Cardiac muscle cell (in vitro differentiated cells and primary cell): ENCODE measurements at regions not wholly inside any gene's neighbourhood (a gene's known extent, or its start where the extent isn't known, plus 50 kb on each side); places are given as distances from the start of the nearest gene placed in this dataset.

Experiments
- DNase-seq, 2 donors: peaks; one replicate each; pipeline versions ENCODE4 v3.0.0 to v3.0.0-alpha.2; 2010 to 2017; ENCODE audit warnings: low read depth in 1 of 2, low spot score in 1 of 2
- H3K27ac ChIP-seq: fragments of 200-600 bp; sonication (generic); 2 replicates; pipeline ENCODE4 v1.5.1; 2016
- H3K27me3 ChIP-seq: fragments of 200-600 bp; sonication (generic); 2 replicates; pipeline ENCODE4 v1.6.0; 2016; ENCODE audit warnings: control low read depth
- H3K36me3 ChIP-seq: fragments of 200-600 bp; sonication (generic); 2 replicates; pipeline ENCODE4 v1.5.1; 2016; ENCODE audit warnings: control low read depth
- H3K4me1 ChIP-seq: fragments of 200-600 bp; sonication (generic); 2 replicates; pipeline ENCODE4 v1.8.1; 2017; ENCODE audit warnings: low read depth, mild to moderate bottlenecking, mixed run types
- H3K4me3 ChIP-seq: fragments of 200-600 bp; sonication (generic); 2 replicates; pipeline ENCODE4 v1.5.1; 2016; ENCODE audit warnings: mild to moderate bottlenecking
- H3K9me3 ChIP-seq: fragments of 200-600 bp; sonication (generic); 2 replicates; pipeline ENCODE4 v1.5.1; 2017; ENCODE audit warnings: low read depth, mild to moderate bottlenecking, control low read depth
- CTCF ChIP-seq: IDR thresholded peaks from 2 replicates; pipeline ENCODE4 v1.5.1; 2012; ENCODE audit warnings: low read depth, mild to moderate bottlenecking, low read length

- DNase-seq: no peak
- TF ChIP-seq CTCF: no peak
- Histone ChIP-seq H3K4me1 (peaks cover 13% of the 10 kb centered on the region), H3K36me3 (no peaks in the 10 kb centered on the region), H3K9me3 (no peaks in the 10 kb centered on the region), H3K4me3 (no peak overlapping the region), H3K27ac (no peak overlapping the region), H3K27me3 (no peaks in the 10 kb centered on the region)
Observed at GRCh38 chr5:123787136-123787535, 275.2 kb downstream of the CSNK1G3 start.

GRCh38 chr5:123786411-123786810 lies 274.4 kb downstream of the CSNK1G3 start:
- no peak for DNase-seq
- no peak for TF ChIP-seq CTCF

GRCh38 chr5:123785162-123786071 lies 273.4 kb downstream of the CSNK1G3 start:
- no peak overlapping the region for H3K4me3 ChIP-seq

More at GRCh38 chr5:123786411-123786810, 274.4 kb downstream of the CSNK1G3 start:
- Histone ChIP-seq H3K36me3 (no peaks in the 10 kb centered on the region), H3K9me3 (no peaks in the 10 kb centered on the region), H3K4me1 (peaks cover 13% of the 10 kb centered on the region), H3K27ac (no peak overlapping the region), H3K27me3 (no peaks in the 10 kb centered on the region), H3K4me3 (no peak overlapping the region)

GRCh38 chr5:123783421-123783820 lies 271.4 kb downstream of the CSNK1G3 start:
- H3K9me3 ChIP-seq: no peaks in the 10 kb centered on the region
- no peaks in the 10 kb centered on the region for H3K27me3 ChIP-seq
- no peak overlapping the region for H3K4me3 ChIP-seq
- H3K27ac ChIP-seq: no peak overlapping the region
- H3K36me3 ChIP-seq: no peaks in the 10 kb centered on the region
- no peak for TF ChIP-seq CTCF
- DNase-seq: no peak
- H3K4me1 ChIP-seq: peaks cover 13% of the 10 kb centered on the region

More at GRCh38 chr5:123785162-123786071, 273.4 kb downstream of the CSNK1G3 start:
- Histone ChIP-seq H3K36me3 (no peaks in the 10 kb centered on the region), H3K27ac (no peak overlapping the region), H3K9me3 (no peaks in the 10 kb centered on the region), H3K27me3 (no peaks in the 10 kb centered on the region), H3K4me1 (peaks cover 13% of the 10 kb centered on the region)
- peak; percentile 9 to 50 for DNase-seq
- TF ChIP-seq CTCF: no peak

DNA sequence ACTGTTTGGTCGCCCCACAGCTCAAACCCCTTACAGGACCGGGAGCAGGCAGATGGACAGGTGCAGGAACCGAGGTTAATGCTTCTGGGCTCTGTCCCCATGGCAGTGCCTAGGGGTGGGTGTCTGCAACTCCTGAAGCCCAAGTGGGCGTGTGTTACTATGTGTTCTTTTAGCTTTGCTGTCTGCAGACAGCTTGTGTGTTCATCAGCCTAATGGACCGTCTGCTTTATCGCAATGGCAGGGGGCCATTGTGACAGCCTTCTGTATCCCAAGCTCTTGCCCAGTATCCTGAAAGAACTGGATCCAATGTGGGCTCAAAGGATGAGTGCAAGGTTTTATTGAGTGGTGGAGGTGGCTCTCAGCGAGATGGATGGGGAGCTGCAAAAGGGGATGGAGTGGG lies 266.7 kb downstream of the CSNK1G3 start:
- DNase-seq: no peak
- Histone ChIP-seq H3K4me3 (no peak overlapping the region), H3K9me3 (no peaks in the 10 kb centered on the region), H3K36me3 (no peaks in the 10 kb centered on the region), H3K27ac (no peak overlapping the region), H3K4me1 (no peaks in the 10 kb centered on the region), H3K27me3 (no peaks in the 10 kb centered on the region)
- no peak for TF ChIP-seq CTCF
